GM12878 (cell line): ENCODE measurements at regions not wholly inside any gene's neighbourhood (a gene's known extent, or its start where the extent isn't known, plus 50 kb on each side); places are given as distances from the start of the nearest gene placed in this dataset.

ENCODE experiments used
- ATAC-seq: fragments of 200-7000 bp; cut with Tn5 transposase; 3 replicates; pipeline ENCODE4 v1.9.1; 2020; ENCODE audit warnings: mild to moderate bottlenecking, moderate library complexity
- BruUV-seq: library from RNA; stranded (reverse); fragments of 400-500 nt; replicated peaks from 2 replicates; lab custom pipeline; 2021; lab: Mats Ljungman, UMichigan
- CTCF ChIA-PET: fragments of 300-600 bp; sonication (Branson Sonifier 250); formaldehyde crosslinking; extraction: SDS; loops from one replicate; lab custom pipeline; 2021; ENCODE audit warnings: inconsistent platforms; lab: Yijun Ruan, JAX
- POLR2A ChIA-PET: fragments of 350-600 bp; formaldehyde crosslinking; extraction: SDS; loops from one replicate; lab custom pipeline; 2021; ENCODE audit warnings: inconsistent platforms; lab: Charles Lee
- RAD21 ChIA-PET: fragments of 300-600 bp; sonication (Branson Sonifier 250); formaldehyde crosslinking; loops from one replicate; lab custom pipeline; 2023; ENCODE audit warnings: antibody characterized with exemption; ENCODE audit not compliant: unreplicated experiment; lab: Charles Lee
- SMC1A ChIA-PET: fragments of 300-600 bp; sonication (Branson Sonifier 250); formaldehyde crosslinking; loops from one replicate; lab custom pipeline; 2023; ENCODE audit not compliant: unreplicated experiment, uncharacterized antibody; lab: Charles Lee
- DNase-seq: peaks from one replicate; pipeline ENCODE4 v3.0.0-alpha.2; 2011; ENCODE audit warnings: low read depth, low spot score
- FAIRE-seq: peaks from 3 replicates; lab custom pipeline; 2011; peaks lifted over from hg19 to GRCh38; lab: Jason Lieb, UNC
- H2AFZ ChIP-seq: 2 replicates; pipeline ENCODE4 v1.6.0; 2011; ENCODE audit warnings: low read depth, low read length, control low read depth; ENCODE audit not compliant: control insufficient read depth
- H3K27ac ChIP-seq: 2 replicates; pipeline ENCODE4 v1.5.1; 2011; ENCODE audit warnings: control low read depth; ENCODE audit not compliant: control insufficient read depth, insufficient read depth
- H3K27me3 ChIP-seq, 2 experiments: replicated peaks in 1 of 2; 2 replicates each; pipeline versions ENCODE4 v1.6.0 to v1.6.1; 2011; ENCODE audit warnings: low read length in 1 of 2; ENCODE audit not compliant: control insufficient read depth in 2 of 2, insufficient read depth in 2 of 2
- H3K36me3 ChIP-seq, 2 experiments: 2 replicates each; pipeline ENCODE4 v1.5.1; 2011; ENCODE audit warnings: low read length in 1 of 2; ENCODE audit not compliant: control insufficient read depth in 2 of 2, insufficient read depth in 2 of 2
- H3K4me1 ChIP-seq: 2 replicates; pipeline ENCODE4 v1.6.1; 2011; ENCODE audit warnings: mild to moderate bottlenecking, low read length, moderate library complexity, mixed read lengths; ENCODE audit not compliant: control insufficient read depth, insufficient read depth
- H3K4me2 ChIP-seq: 2 replicates; pipeline ENCODE4 v1.6.0; 2011; ENCODE audit warnings: control low read depth; ENCODE audit not compliant: control insufficient read depth, insufficient read depth
- H3K4me3 ChIP-seq: fragments of 200-600 bp; sonication (generic); 2 replicates; pipeline ENCODE4 v1.5.1; 2016
- H3K79me2 ChIP-seq: 2 replicates; pipeline ENCODE4 v1.6.0; 2011; ENCODE audit warnings: low read length; ENCODE audit not compliant: control insufficient read depth, insufficient read depth
- H3K9ac ChIP-seq: 2 replicates; pipeline ENCODE4 v1.8.0; 2011; ENCODE audit warnings: low read length, control low read depth, mixed read lengths; ENCODE audit not compliant: control insufficient read depth, insufficient read depth
- H3K9me3 ChIP-seq: replicated peaks from 3 replicates; pipeline ENCODE4 v1.5.1; 2011; ENCODE audit warnings: mild to moderate bottlenecking, low read length; ENCODE audit not compliant: control insufficient read depth, insufficient read depth
- H4K20me1 ChIP-seq: 2 replicates; pipeline ENCODE4 v1.6.0; 2011; ENCODE audit not compliant: control insufficient read depth, insufficient read depth
- ASH2L ChIP-seq: fragments of 300-600, 200-600 bp; sonication (generic); IDR thresholded peaks from 2 replicates; pipeline ENCODE4 v1.6.1; 2017; ENCODE audit warnings: low read depth, mild to moderate bottlenecking, borderline replicate concordance
- BACH1 ChIP-seq: fragments of 450-650 bp; IDR thresholded peaks from 2 replicates; pipeline ENCODE4 v1.6.1; 2017; ENCODE audit warnings: mild to moderate bottlenecking, borderline replicate concordance
- BRCA1 ChIP-seq: IDR thresholded peaks from 2 replicates; pipeline ENCODE4 v1.6.1; 2011; ENCODE audit warnings: low read depth, low read length, improper control_type of control experiment
- EZH2 ChIP-seq: IDR thresholded peaks from 2 replicates; pipeline ENCODE4 v1.6.1; 2012; ENCODE audit warnings: low read depth, mild to moderate bottlenecking, control low read depth, inconsistent platforms, low read length, borderline replicate concordance; ENCODE audit not compliant: control insufficient read depth
- FOXK2 ChIP-seq: fragments of 450-650 bp; IDR thresholded peaks from 2 replicates; pipeline ENCODE4 v1.6.1; 2017; ENCODE audit warnings: mild to moderate bottlenecking, moderate library complexity
- FOXM1 ChIP-seq: IDR thresholded peaks from 2 replicates; pipeline ENCODE4 v1.6.1; 2012; ENCODE audit warnings: low read depth, mild to moderate bottlenecking, inconsistent platforms, low read length, moderate library complexity
- HDGF ChIP-seq: fragments of 450-650 bp; IDR thresholded peaks from 2 replicates; pipeline ENCODE4 v1.6.1; 2016; ENCODE audit warnings: antibody characterized with exemption
- IKZF1 ChIP-seq: fragments of 450-650 bp; conservative IDR thresholded peaks from 2 replicates; pipeline ENCODE4 v1.6.1; 2017; ENCODE audit warnings: antibody characterized with exemption, mild to moderate bottlenecking
- MEF2A ChIP-seq: IDR thresholded peaks from 2 replicates; pipeline ENCODE4 v1.6.1; 2011; ENCODE audit warnings: low read depth, mild to moderate bottlenecking, low read length, moderate library complexity; ENCODE audit not compliant: insufficient read depth
- RBBP5 ChIP-seq: fragments of 200-600 bp; sonication (generic); conservative IDR thresholded peaks from 2 replicates; pipeline ENCODE4 v1.6.1; 2016
- RELA ChIP-seq: fragments of 450-650 bp; IDR thresholded peaks from 2 replicates; pipeline ENCODE4 v1.8.0; 2014; ENCODE audit warnings: borderline replicate concordance; ENCODE audit not compliant: partially characterized antibody
- SIN3A ChIP-seq: IDR thresholded peaks from 2 replicates; pipeline ENCODE4 v1.6.1; 2012; ENCODE audit warnings: low read depth, low read length, improper control_type of control experiment
- SP1 ChIP-seq: IDR thresholded peaks from one replicate; pipeline ENCODE4 v1.6.1; 2011; ENCODE audit warnings: low read depth, low read length
- TAF1 ChIP-seq: IDR thresholded peaks from 2 replicates; pipeline ENCODE4 v1.6.1; 2011; ENCODE audit warnings: mild to moderate bottlenecking, low read depth, low read length, borderline replicate concordance
- TCF12 ChIP-seq: IDR thresholded peaks from 2 replicates; pipeline ENCODE4 v1.6.1; 2011; ENCODE audit warnings: low read depth, mild to moderate bottlenecking, low read length
- ZNF24 ChIP-seq: fragments of 450-650 bp; IDR thresholded peaks from 2 replicates; pipeline ENCODE4 v1.6.1; 2017; ENCODE audit warnings: antibody characterized with exemption, mild to moderate bottlenecking
- ZNF274 ChIP-seq: IDR thresholded peaks from one replicate; pipeline ENCODE4 v1.8.0; 2011; ENCODE audit not compliant: insufficient read length, insufficient read depth
- ZZZ3 ChIP-seq: IDR thresholded peaks from 2 replicates; pipeline ENCODE4 v1.6.1; 2011; ENCODE audit warnings: low read depth; ENCODE audit not compliant: control insufficient read depth, insufficient read length
- WGBS: methylation state at CpG from one replicate; pipeline ENCODE4 v1.1.6; 2016; ENCODE audit warnings: low lambda C conversion rate; ENCODE audit not compliant: insufficient replicate concordance, insufficient coverage; ENCODE audit errors: missing lambda C conversion rate; 5-methylcytosine and 5-hydroxymethylcytosine counted together
- in situ Hi-C: fragments of 300-500 bp; cut with MboI; formaldehyde crosslinking; loops from 9 replicates; pipeline ENCODE4 v1.14.3; 2018; ENCODE audit warnings: mixed read lengths
- intact Hi-C: fragments of 100-400 bp; cut with micrococcal nuclease; formaldehyde crosslinking; loops from one replicate; pipeline ENCODE4 v1.14.2; 2022; ENCODE audit not compliant: unreplicated experiment
- TF ChIP-seq, protein P1 (sequence below): fragments of 450-650 bp; IDR thresholded peaks from 2 replicates; pipeline ENCODE4 v1.6.1; 2014; ENCODE audit warnings: mild to moderate bottlenecking
- TF ChIP-seq, protein P2 (sequence below): IDR thresholded peaks from 2 replicates; pipeline ENCODE4 v1.6.1; 2011; ENCODE audit warnings: borderline replicate concordance, low read depth, mild to moderate bottlenecking, moderate library complexity, low read length; ENCODE audit not compliant: insufficient read depth, poor library complexity, severe bottlenecking

DNA sequence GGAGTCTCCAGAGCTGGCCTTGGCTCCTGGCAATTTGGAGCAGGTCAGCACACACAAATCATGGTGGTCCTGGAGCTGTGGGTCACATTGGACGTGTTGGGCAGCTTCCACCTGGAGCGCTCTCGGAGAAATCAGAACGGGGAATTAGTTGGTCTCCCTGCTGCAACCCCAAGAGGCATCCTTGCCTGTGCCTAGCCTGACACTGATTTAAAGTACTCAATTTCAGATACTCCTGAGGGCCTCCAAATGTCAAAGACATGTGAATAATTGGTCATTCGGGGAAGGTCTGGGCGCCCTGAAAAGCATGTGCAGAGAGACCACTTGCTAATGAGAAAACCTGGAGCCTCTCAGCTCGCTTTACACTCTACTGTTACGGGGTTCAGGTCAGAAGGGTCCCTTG is 145.5 kb upstream of the AGAP1 start:
- Histone ChIP-seq H3K4me2 (no peak overlapping the region), H4K20me1 (no peaks in the 10 kb centered on the region), H3K9ac (no peak overlapping the region), H3K9me3 (no peaks in the 10 kb centered on the region; the same call in 1 of the 3 replicates), H3K27me3 (no peaks in the 10 kb centered on the region), H3K36me3 (no peaks in the 10 kb centered on the region), H3K79me2 (no peaks in the 10 kb centered on the region), H3K4me3 (no peak overlapping the region), H2AFZ (no peak overlapping the region), H3K4me1 (no peaks in the 10 kb centered on the region), H3K27ac (no peak overlapping the region)
- ChIA-PET CTCF (no interaction called here), SMC1A (no interaction called here), POLR2A (no interaction called here), RAD21 (no interaction called here)
- 14% methylated on average over 8 of the region's 8 CpGs for WGBS
- no peak for ATAC-seq
- TF ChIP-seq FOXK2: no peak
- no peak for TF ChIP-seq IKZF1
- TF ChIP-seq ZNF24: no peak
- no peak for TF ChIP-seq BRCA1
- no peak for TF ChIP-seq ASH2L
- FAIRE-seq: no peak
- in situ Hi-C loops: no loop called here
- no peak for DNase-seq
- no TSS peak for BruUV-seq
- intact Hi-C loops: no loop called here

DNA sequence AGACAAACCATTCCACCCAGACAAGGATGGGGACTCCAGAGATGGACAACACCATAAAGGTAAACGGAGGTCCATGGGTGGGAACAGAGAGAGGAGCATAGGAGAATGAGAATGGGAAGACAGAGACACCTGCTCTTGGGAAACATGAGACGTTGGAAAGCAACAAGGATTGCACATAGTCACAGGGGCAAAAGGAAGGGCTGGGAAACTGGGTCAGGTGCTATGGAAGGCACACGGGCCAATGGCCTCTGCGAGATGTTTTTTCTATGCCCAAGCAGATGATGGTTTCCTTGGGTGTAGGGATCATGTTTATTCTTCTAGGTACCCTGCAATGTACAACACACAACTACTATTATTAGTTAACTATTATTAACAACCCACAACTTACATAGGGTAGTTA is 143.6 kb upstream of the AGAP1 start:
- no peak overlapping the region for H3K4me2 ChIP-seq
- 15% methylated on average over 4 of the region's 4 CpGs for WGBS
- in situ Hi-C loops: no loop called here
- no peak overlapping the region for H3K27ac ChIP-seq
- POLR2A ChIA-PET: no interaction called here
- no peak overlapping the region for H3K9ac ChIP-seq
- H3K36me3 ChIP-seq: no peaks in the 10 kb centered on the region
- H3K79me2 ChIP-seq: no peaks in the 10 kb centered on the region
- no peaks in the 10 kb centered on the region for H3K4me1 ChIP-seq
- DNase-seq (no peak), FAIRE-seq (no peak), ATAC-seq (no peak)
- intact Hi-C loops: no loop called here
- H3K27me3 ChIP-seq: no peaks in the 10 kb centered on the region
- no peaks in the 10 kb centered on the region for H4K20me1 ChIP-seq
- H2AFZ ChIP-seq: no peak overlapping the region
- H3K9me3 ChIP-seq: no peaks in the 10 kb centered on the region
- CTCF ChIA-PET: no interaction called here
- RAD21 ChIA-PET: no interaction called here
- SMC1A ChIA-PET: no interaction called here
- H3K4me3 ChIP-seq: no peak overlapping the region
- BruUV-seq: no TSS peak
- TF ChIP-seq RBBP5 (no peak), ZZZ3 (no peak), TAF1 (no peak), RELA (no peak), TCF12 (no peak), ZNF274 (no peak), SP1 (no peak), SIN3A (no peak), BACH1 (no peak), EZH2 (no peak), HDGF (no peak), MEF2A (no peak), FOXM1 (no peak)
- TF ChIP-seq, protein P1, sequence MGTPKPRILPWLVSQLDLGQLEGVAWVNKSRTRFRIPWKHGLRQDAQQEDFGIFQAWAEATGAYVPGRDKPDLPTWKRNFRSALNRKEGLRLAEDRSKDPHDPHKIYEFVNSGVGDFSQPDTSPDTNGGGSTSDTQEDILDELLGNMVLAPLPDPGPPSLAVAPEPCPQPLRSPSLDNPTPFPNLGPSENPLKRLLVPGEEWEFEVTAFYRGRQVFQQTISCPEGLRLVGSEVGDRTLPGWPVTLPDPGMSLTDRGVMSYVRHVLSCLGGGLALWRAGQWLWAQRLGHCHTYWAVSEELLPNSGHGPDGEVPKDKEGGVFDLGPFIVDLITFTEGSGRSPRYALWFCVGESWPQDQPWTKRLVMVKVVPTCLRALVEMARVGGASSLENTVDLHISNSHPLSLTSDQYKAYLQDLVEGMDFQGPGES: no peak
- TF ChIP-seq, protein P2, sequence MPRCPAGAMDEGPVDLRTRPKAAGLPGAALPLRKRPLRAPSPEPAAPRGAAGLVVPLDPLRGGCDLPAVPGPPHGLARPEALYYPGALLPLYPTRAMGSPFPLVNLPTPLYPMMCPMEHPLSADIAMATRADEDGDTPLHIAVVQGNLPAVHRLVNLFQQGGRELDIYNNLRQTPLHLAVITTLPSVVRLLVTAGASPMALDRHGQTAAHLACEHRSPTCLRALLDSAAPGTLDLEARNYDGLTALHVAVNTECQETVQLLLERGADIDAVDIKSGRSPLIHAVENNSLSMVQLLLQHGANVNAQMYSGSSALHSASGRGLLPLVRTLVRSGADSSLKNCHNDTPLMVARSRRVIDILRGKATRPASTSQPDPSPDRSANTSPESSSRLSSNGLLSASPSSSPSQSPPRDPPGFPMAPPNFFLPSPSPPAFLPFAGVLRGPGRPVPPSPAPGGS: no peak
